ENCODE measurements at regions not wholly inside any gene's neighbourhood (a gene's known extent, or its start where the extent isn't known, plus 50 kb on each side); places are given as distances from the start of the nearest gene placed in this dataset.
"Not testable (repeated sequence)": the region's sequence is repeated elsewhere in the genome, so short reads cannot be mapped to it uniquely, and the experiment has no call there.

DNA sequence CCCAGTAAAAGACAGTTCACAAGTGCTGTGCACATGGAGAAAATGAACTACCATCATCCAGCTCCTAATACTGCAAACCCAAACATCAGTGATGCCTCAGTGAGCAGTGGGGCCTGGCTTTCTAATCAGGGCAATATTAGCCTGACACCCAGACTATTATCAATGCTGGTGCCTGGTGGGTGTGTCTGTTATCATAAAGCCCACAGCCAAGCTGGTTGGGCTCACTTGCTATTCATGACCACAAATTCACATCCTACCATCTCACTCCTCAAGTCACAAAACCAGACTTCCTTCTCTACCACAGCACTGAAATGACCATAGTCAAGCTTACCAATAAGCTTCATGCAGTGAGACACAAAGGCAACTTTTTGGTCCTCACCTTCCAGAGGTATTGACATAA, 180.8 kb upstream of the PLN start:
- TF ChIP-seq, protein P1, sequence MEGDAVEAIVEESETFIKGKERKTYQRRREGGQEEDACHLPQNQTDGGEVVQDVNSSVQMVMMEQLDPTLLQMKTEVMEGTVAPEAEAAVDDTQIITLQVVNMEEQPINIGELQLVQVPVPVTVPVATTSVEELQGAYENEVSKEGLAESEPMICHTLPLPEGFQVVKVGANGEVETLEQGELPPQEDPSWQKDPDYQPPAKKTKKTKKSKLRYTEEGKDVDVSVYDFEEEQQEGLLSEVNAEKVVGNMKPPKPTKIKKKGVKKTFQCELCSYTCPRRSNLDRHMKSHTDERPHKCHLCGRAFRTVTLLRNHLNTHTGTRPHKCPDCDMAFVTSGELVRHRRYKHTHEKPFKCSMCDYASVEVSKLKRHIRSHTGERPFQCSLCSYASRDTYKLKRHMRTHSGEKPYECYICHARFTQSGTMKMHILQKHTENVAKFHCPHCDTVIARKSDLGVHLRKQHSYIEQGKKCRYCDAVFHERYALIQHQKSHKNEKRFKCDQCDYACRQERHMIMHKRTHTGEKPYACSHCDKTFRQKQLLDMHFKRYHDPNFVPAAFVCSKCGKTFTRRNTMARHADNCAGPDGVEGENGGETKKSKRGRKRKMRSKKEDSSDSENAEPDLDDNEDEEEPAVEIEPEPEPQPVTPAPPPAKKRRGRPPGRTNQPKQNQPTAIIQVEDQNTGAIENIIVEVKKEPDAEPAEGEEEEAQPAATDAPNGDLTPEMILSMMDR (IDR thresholded peaks at IDR 0.05; ENCODE audit: insufficient read depth, low read depth, low read length, missing control alignments), result no peak
- DNase-seq (ENCODE audit: low read depth), result no peak
- H3K4me3 ChIP-seq (ENCODE audit: low read length), result no peak overlapping the region

DNA sequence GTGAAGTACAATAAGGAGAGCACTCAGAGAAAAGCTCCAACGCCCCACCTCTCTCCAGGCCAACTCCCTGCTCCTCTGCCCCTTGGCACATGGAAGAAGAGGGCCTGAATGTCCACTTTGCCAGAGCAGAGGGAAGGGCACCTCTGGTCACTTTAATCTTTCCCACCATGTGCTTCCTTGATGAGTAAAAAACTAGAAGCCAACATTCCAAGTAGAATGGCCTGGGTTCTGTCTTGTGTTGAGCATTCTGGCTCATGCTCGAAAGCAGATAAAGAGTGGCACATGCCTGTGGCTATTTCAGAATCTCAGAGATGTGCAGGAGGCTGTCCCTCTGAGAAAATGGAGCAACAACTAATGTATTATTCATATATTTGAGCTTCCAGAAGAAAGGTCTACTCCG, 177.4 kb upstream of the PLN start:
- TF ChIP-seq, protein P1 (IDR thresholded peaks at IDR 0.05; ENCODE audit: insufficient read depth, low read depth, low read length, missing control alignments), result no peak
- DNase-seq (ENCODE audit: low read depth), result no peak

DNA sequence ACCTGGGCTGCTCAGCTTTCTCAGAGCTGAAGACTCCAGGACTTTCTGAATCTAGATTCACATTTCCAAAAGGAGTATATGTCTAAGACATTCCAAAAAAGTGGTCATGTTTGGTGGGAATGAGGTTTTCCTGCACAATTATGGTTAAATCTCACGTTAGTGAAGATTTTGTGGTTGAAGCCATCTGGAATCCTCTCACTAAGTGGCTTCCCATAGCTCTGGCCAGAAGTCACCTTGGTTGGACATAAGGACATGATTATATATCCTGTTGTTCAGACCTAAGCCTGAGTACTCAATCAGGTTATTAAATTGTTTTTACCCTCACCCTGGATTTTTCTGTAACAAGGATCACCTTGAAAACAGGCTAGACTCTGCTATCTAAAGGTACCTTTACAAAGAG, 176.1 kb upstream of the PLN start:
- no peak for DNase-seq (ENCODE audit: low read depth)
- TF ChIP-seq, protein P1 (IDR thresholded peaks at IDR 0.05; ENCODE audit: insufficient read depth, low read depth, low read length, missing control alignments), result no peak
- H3K4me3 ChIP-seq (ENCODE audit: low read length), result no peak overlapping the region

More for the DNA sequence above, 177.4 kb upstream of the PLN start:
- no peak overlapping the region for H3K4me3 ChIP-seq (ENCODE audit: low read length)

DNA sequence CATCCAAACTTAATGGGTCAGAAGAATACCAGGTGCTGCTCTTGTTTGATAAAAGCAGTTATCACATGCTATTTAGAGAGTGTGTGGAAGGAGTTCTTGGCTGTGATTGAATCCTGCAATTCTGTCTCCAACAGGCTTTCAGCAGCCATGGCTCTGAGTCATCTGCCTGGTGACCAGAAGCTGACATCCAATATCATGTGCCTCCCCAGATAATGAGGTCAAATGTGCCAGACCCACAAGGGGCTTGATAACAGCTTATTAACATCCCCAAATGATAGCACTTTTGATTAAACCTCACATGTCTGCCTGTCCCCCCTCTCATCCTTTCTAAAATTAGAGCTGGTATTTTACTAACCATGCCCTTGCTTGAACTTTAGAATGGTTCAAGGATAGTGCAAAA, 175.7 kb upstream of the PLN start:
- DNase-seq (ENCODE audit: low read depth), result peak; percentile 6
- TF ChIP-seq, protein P1 (IDR thresholded peaks at IDR 0.05; ENCODE audit: insufficient read depth, low read depth, low read length, missing control alignments), result no peak

DNA sequence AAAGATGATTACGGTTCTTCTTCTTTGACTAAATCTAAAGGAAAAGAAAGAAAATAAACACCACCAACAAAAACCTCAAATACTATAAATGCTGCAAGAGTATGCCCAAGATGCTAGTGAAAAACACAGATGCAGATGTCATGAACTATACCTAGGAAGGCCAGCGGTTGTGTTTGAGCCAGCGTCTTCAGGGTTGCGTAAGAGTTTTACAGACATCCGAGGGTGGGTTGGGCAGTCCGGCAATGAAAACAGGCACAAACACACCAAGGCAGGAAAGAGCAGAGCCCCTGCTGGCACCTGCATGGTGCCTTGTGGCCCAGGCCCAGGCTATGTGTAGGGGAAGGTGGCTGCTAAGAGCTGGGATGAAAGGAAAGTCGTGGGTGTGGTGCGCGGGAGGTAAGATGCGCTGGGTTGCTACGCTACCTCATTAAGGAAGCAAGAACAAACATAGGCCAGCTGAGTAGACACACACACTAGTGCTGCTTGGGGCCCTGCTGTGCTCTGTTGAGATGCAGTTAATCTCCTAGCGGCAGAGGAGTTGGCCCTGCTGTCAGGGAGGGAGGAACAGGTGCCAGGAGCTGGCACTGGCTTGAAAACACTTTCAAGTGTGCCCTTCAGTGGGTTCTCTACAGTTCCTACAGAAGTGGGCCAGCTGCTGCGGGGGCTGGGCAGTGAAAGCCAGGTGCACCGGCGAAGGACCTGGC, 170.2 kb upstream of the PLN start:
- TF ChIP-seq, protein P1 (IDR thresholded peaks at IDR 0.05; ENCODE audit: insufficient read depth, low read depth, low read length, missing control alignments), result no peak
- H3K4me3 ChIP-seq (ENCODE audit: low read length), result no peak overlapping the region
- no peak for DNase-seq (ENCODE audit: low read depth)

More for the DNA sequence above, 175.7 kb upstream of the PLN start:
- no peak overlapping the region for H3K4me3 ChIP-seq (ENCODE audit: low read length)

DNA sequence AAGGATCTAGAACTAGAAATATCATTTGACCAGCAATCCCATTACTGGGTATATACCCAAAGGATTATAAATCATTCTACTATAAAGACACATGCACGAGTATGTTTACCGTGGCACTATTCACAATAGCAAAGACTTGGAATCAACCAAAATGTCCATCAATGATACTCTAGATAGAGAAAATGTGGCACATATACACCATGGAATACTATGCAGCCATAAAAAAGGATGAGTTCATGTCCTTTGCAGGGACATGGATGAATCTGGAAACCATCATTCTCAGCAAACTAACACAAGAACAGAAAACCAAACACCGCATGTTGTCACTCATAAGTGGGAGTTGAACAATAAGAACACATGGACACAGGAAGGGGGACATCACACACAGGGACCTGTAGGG, 167.5 kb upstream of the PLN start:
- DNase-seq (ENCODE audit: low read depth), result not testable (repeated sequence)

DNA sequence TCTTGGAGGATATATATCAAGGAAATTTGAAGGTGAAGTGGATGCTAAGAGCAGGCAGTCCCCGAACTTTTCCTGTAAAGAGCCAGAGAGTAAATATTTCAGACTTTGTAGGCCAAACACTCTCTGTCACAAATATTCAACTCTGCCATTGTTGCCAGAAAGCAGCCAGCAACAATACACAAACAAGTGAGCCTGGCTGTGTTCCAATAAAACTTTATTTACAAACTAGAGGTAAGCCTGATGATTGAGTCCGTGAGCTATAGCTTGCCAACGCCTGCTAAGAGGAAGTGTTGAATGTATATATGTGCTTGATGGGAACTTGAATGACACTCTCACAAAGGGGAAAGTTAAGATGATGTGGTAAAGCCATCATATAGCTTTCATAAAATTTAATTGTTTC, 166.0 kb upstream of the PLN start:
- H3K4me3 ChIP-seq (ENCODE audit: low read length), result no peak overlapping the region
- peak; percentile 19 for DNase-seq (ENCODE audit: low read depth)
- TF ChIP-seq, protein P1 (IDR thresholded peaks at IDR 0.05; ENCODE audit: insufficient read depth, low read depth, low read length, missing control alignments), result no peak

More for the DNA sequence above, 167.5 kb upstream of the PLN start:
- H3K4me3 ChIP-seq (ENCODE audit: low read length), result not testable (repeated sequence)

Measured in epithelial cell of esophagus (primary cell).